Ovary (tissue), 3 donors: ENCODE measurements at regions not wholly inside any gene's neighbourhood (a gene's known extent, or its start where the extent isn't known, plus 50 kb on each side); places are given as distances from the start of the nearest gene placed in this dataset.

Experiments
- POLR2A ChIP-seq: fragments of 450-650 bp; IDR thresholded peaks from one replicate; pipeline ENCODE4 v1.6.1; 2017; ENCODE audit warnings: antibody characterized with exemption, mild to moderate bottlenecking, moderate library complexity
- TF ChIP-seq, protein P1 (sequence below), 3 donors: fragments of 450-650 bp in 2 of 3; fragments of 200-600 bp in 1 of 3; IDR thresholded peaks; one replicate each; pipeline versions ENCODE4 v1.5.1 to v1.8.0; 2016 to 2022; ENCODE audit warnings: antibody characterized with exemption in 3 of 3, mild to moderate bottlenecking in 1 of 3
- donor health status: DM: no; HTN: no; CAD: no.

DNA sequence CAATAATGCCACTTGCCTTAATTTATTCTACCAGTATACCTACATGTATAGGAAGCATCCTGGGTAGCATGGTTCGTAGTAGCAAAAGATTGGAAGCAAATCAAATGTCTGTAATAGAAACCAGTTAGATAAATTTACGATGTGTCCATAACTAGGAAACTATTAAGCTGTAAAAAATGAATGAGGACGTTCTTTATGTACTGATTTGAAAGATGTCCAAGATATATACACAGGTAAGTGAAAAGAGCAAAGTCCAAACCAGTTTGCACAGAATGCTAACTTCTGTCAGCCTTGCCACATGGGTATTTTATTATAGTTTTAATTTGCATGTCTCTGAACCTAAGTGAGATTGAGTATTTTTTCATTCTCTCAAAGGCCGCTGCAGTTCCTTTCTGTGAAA, 251.8 kb upstream of the IRF2BP2 start:
- TF ChIP-seq, protein P1, sequence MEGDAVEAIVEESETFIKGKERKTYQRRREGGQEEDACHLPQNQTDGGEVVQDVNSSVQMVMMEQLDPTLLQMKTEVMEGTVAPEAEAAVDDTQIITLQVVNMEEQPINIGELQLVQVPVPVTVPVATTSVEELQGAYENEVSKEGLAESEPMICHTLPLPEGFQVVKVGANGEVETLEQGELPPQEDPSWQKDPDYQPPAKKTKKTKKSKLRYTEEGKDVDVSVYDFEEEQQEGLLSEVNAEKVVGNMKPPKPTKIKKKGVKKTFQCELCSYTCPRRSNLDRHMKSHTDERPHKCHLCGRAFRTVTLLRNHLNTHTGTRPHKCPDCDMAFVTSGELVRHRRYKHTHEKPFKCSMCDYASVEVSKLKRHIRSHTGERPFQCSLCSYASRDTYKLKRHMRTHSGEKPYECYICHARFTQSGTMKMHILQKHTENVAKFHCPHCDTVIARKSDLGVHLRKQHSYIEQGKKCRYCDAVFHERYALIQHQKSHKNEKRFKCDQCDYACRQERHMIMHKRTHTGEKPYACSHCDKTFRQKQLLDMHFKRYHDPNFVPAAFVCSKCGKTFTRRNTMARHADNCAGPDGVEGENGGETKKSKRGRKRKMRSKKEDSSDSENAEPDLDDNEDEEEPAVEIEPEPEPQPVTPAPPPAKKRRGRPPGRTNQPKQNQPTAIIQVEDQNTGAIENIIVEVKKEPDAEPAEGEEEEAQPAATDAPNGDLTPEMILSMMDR (IDR thresholded peaks at IDR 0.05): no peak
- no peak for TF ChIP-seq POLR2A
